GM12878 (cell line): ENCODE measurements at regions not wholly inside any gene's neighbourhood (a gene's known extent, or its start where the extent isn't known, plus 50 kb on each side); places are given as distances from the start of the nearest gene placed in this dataset.

Source experiments
- ATAC-seq: fragments of 200-7000 bp; cut with Tn5 transposase; 3 replicates; pipeline ENCODE4 v1.9.1; 2020; ENCODE audit warnings: mild to moderate bottlenecking, moderate library complexity
- BruUV-seq: library from RNA; stranded (reverse); fragments of 400-500 nt; replicated peaks from 2 replicates; lab custom pipeline; 2021; lab: Mats Ljungman, UMichigan
- CTCF ChIA-PET: fragments of 300-600 bp; sonication (Branson Sonifier 250); formaldehyde crosslinking; extraction: SDS; loops from one replicate; lab custom pipeline; 2021; ENCODE audit warnings: inconsistent platforms; lab: Yijun Ruan, JAX
- POLR2A ChIA-PET: fragments of 350-600 bp; formaldehyde crosslinking; extraction: SDS; loops from one replicate; lab custom pipeline; 2021; ENCODE audit warnings: inconsistent platforms; lab: Charles Lee
- RAD21 ChIA-PET: fragments of 300-600 bp; sonication (Branson Sonifier 250); formaldehyde crosslinking; loops from one replicate; lab custom pipeline; 2023; ENCODE audit warnings: antibody characterized with exemption; ENCODE audit not compliant: unreplicated experiment; lab: Charles Lee
- SMC1A ChIA-PET: fragments of 300-600 bp; sonication (Branson Sonifier 250); formaldehyde crosslinking; loops from one replicate; lab custom pipeline; 2023; ENCODE audit not compliant: unreplicated experiment, uncharacterized antibody; lab: Charles Lee
- DNase-seq: peaks from one replicate; pipeline ENCODE4 v3.0.0-alpha.2; 2011; ENCODE audit warnings: low read depth, low spot score
- FAIRE-seq: peaks from 3 replicates; lab custom pipeline; 2011; peaks lifted over from hg19 to GRCh38; lab: Jason Lieb, UNC
- H2AFZ ChIP-seq: 2 replicates; pipeline ENCODE4 v1.6.0; 2011; ENCODE audit warnings: low read depth, low read length, control low read depth; ENCODE audit not compliant: control insufficient read depth
- H3K27ac ChIP-seq: 2 replicates; pipeline ENCODE4 v1.5.1; 2011; ENCODE audit warnings: control low read depth; ENCODE audit not compliant: control insufficient read depth, insufficient read depth
- H3K27me3 ChIP-seq, 2 experiments: replicated peaks in 1 of 2; 2 replicates each; pipeline versions ENCODE4 v1.6.0 to v1.6.1; 2011; ENCODE audit warnings: low read length in 1 of 2; ENCODE audit not compliant: control insufficient read depth in 2 of 2, insufficient read depth in 2 of 2
- H3K36me3 ChIP-seq, 2 experiments: 2 replicates each; pipeline ENCODE4 v1.5.1; 2011; ENCODE audit warnings: low read length in 1 of 2; ENCODE audit not compliant: control insufficient read depth in 2 of 2, insufficient read depth in 2 of 2
- H3K4me1 ChIP-seq: 2 replicates; pipeline ENCODE4 v1.6.1; 2011; ENCODE audit warnings: mild to moderate bottlenecking, low read length, moderate library complexity, mixed read lengths; ENCODE audit not compliant: control insufficient read depth, insufficient read depth
- H3K4me2 ChIP-seq: 2 replicates; pipeline ENCODE4 v1.6.0; 2011; ENCODE audit warnings: control low read depth; ENCODE audit not compliant: control insufficient read depth, insufficient read depth
- H3K4me3 ChIP-seq: fragments of 200-600 bp; sonication (generic); 2 replicates; pipeline ENCODE4 v1.5.1; 2016
- H3K79me2 ChIP-seq: 2 replicates; pipeline ENCODE4 v1.6.0; 2011; ENCODE audit warnings: low read length; ENCODE audit not compliant: control insufficient read depth, insufficient read depth
- H3K9ac ChIP-seq: 2 replicates; pipeline ENCODE4 v1.8.0; 2011; ENCODE audit warnings: low read length, control low read depth, mixed read lengths; ENCODE audit not compliant: control insufficient read depth, insufficient read depth
- H3K9me3 ChIP-seq: replicated peaks from 3 replicates; pipeline ENCODE4 v1.5.1; 2011; ENCODE audit warnings: mild to moderate bottlenecking, low read length; ENCODE audit not compliant: control insufficient read depth, insufficient read depth
- H4K20me1 ChIP-seq: 2 replicates; pipeline ENCODE4 v1.6.0; 2011; ENCODE audit not compliant: control insufficient read depth, insufficient read depth
- ATF7 ChIP-seq: fragments of 450-650 bp; IDR thresholded peaks from 2 replicates; pipeline ENCODE4 v1.6.1; 2016; ENCODE audit warnings: low read depth, mild to moderate bottlenecking
- BMI1 ChIP-seq: fragments of 450-650 bp; IDR thresholded peaks from 2 replicates; pipeline ENCODE4 v1.6.1; 2016; ENCODE audit warnings: mild to moderate bottlenecking, moderate library complexity, borderline replicate concordance
- CBX5 ChIP-seq: sonication (generic); IDR thresholded peaks from 2 replicates; pipeline ENCODE4 v1.6.1; 2016; ENCODE audit warnings: low read depth, moderate library complexity, mild to moderate bottlenecking, inconsistent platforms
- CHD1 ChIP-seq: IDR thresholded peaks from 2 replicates; pipeline ENCODE4 v1.6.1; 2012; ENCODE audit warnings: low read depth, low read length, improper control_type of control experiment
- IKZF1 ChIP-seq: fragments of 450-650 bp; conservative IDR thresholded peaks from 2 replicates; pipeline ENCODE4 v1.6.1; 2017; ENCODE audit warnings: antibody characterized with exemption, mild to moderate bottlenecking
- IKZF2 ChIP-seq, 2 experiments: fragments of 450-650 bp; IDR thresholded peaks; 2 replicates each; pipeline ENCODE4 v1.6.1; 2017; ENCODE audit warnings: mild to moderate bottlenecking in 2 of 2, moderate library complexity in 2 of 2
- MXI1 ChIP-seq: fragments of 150-350 bp; IDR thresholded peaks from 2 replicates; pipeline ENCODE4 v1.6.1; 2011; ENCODE audit warnings: low read depth, mild to moderate bottlenecking, inconsistent platforms, low read length, improper control_type of control experiment
- MYC ChIP-seq: IDR thresholded peaks from 2 replicates; pipeline ENCODE4 v1.6.1; 2011; ENCODE audit warnings: mild to moderate bottlenecking, low read length, moderate library complexity, inconsistent platforms; ENCODE audit not compliant: insufficient read depth, insufficient replicate concordance, insufficient read length, severe bottlenecking
- NFYA ChIP-seq: IDR thresholded peaks from 2 replicates; pipeline ENCODE4 v1.6.1; 2011; ENCODE audit warnings: low read depth, mild to moderate bottlenecking, low read length, improper control_type of control experiment, borderline replicate concordance
- NR2C1 ChIP-seq: fragments of 450-650 bp; IDR thresholded peaks from 2 replicates; pipeline ENCODE4 v1.6.1; 2017; ENCODE audit warnings: antibody characterized with exemption, mild to moderate bottlenecking, moderate library complexity
- POLR2A ChIP-seq: IDR thresholded peaks from 2 replicates; pipeline ENCODE4 v1.6.1; 2011; ENCODE audit warnings: low read depth, mild to moderate bottlenecking, low read length
- POLR2AphosphoS2 ChIP-seq: IDR thresholded peaks from 2 replicates; pipeline ENCODE4 v1.6.1; 2011; ENCODE audit warnings: low read depth, mild to moderate bottlenecking, low read length, improper control_type of control experiment, moderate library complexity
- POLR2AphosphoS5 ChIP-seq: IDR thresholded peaks from 2 replicates; pipeline ENCODE4 v1.6.1; 2011; ENCODE audit warnings: mild to moderate bottlenecking, low read length, inconsistent platforms
- RAD51 ChIP-seq: fragments of 450-650 bp; IDR thresholded peaks from 2 replicates; pipeline ENCODE4 v1.6.1; 2016; ENCODE audit warnings: moderate library complexity, mild to moderate bottlenecking, inconsistent platforms
- RCOR1 ChIP-seq: conservative IDR thresholded peaks from 2 replicates; pipeline ENCODE4 v1.6.1; 2012; ENCODE audit warnings: low read depth, low read length, improper control_type of control experiment
- SMAD1 ChIP-seq: fragments of 450-650 bp; IDR thresholded peaks from 2 replicates; pipeline ENCODE4 v1.6.1; 2018; ENCODE audit warnings: mild to moderate bottlenecking, low read depth; ENCODE audit not compliant: partially characterized antibody
- TBL1XR1 ChIP-seq: IDR thresholded peaks from 2 replicates; pipeline ENCODE4 v1.6.1; 2012; ENCODE audit warnings: low read depth, low read length, improper control_type of control experiment
- TCF3 ChIP-seq: IDR thresholded peaks from 2 replicates; pipeline ENCODE4 v1.6.1; 2012; ENCODE audit warnings: low read depth, mild to moderate bottlenecking, low read length, borderline replicate concordance; ENCODE audit not compliant: insufficient read depth
- USF2 ChIP-seq: IDR thresholded peaks from 2 replicates; pipeline ENCODE4 v1.6.1; 2011; ENCODE audit warnings: low read depth, low read length, improper control_type of control experiment, borderline replicate concordance
- YY1 ChIP-seq: IDR thresholded peaks from 2 replicates; pipeline ENCODE4 v1.6.1; 2011; ENCODE audit warnings: low read depth, mild to moderate bottlenecking, low read length
- ZBED1 ChIP-seq: IDR thresholded peaks from 2 replicates; pipeline ENCODE4 v1.6.1; 2016; ENCODE audit warnings: borderline replicate concordance
- ZBTB4 ChIP-seq: fragments of 450-650 bp; formaldehyde crosslinking; IDR thresholded peaks from 2 replicates; pipeline ENCODE4 v1.4.0; 2022; ENCODE audit warnings: mild to moderate bottlenecking, moderate library complexity
- ZNF622 ChIP-seq: fragments of 450-650 bp; IDR thresholded peaks from 2 replicates; pipeline ENCODE4 v1.6.1; 2017; ENCODE audit warnings: mild to moderate bottlenecking, inconsistent platforms
- WGBS: methylation state at CpG from one replicate; pipeline ENCODE4 v1.1.6; 2016; ENCODE audit warnings: low lambda C conversion rate; ENCODE audit not compliant: insufficient replicate concordance, insufficient coverage; ENCODE audit errors: missing lambda C conversion rate; 5-methylcytosine and 5-hydroxymethylcytosine counted together
- in situ Hi-C: fragments of 300-500 bp; cut with MboI; formaldehyde crosslinking; loops from 9 replicates; pipeline ENCODE4 v1.14.3; 2018; ENCODE audit warnings: mixed read lengths
- intact Hi-C: fragments of 100-400 bp; cut with micrococcal nuclease; formaldehyde crosslinking; loops from one replicate; pipeline ENCODE4 v1.14.2; 2022; ENCODE audit not compliant: unreplicated experiment

DNA sequence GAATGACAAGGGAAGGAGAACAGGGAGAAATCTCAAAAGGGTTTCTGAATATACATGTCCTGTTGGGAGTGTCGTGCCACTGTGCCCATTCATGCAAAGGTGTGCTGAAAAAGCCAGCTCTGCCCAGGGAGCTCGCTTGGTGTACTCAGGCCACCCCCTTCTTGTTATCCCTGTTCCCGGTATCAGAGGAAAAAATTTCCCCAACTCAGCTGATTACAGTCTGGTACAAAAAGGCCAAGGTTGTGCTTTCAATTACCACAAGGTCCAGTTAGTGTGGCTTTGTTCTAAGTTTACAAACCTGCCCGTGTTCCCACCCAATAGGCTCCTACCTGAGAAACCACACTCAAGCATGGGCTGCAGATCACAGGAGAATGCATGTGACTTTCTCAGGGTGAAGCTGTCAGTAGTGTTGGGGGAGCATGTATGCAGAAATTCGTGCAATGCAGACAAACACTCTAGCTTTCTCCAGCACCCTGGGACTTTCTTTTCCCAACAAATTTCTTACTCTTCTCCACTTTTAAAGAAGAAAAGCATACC, 648.5 kb downstream of the NR2F2 start:
- RAD21 ChIA-PET, result interaction anchor here (0.7 to 1.7 kb wide), 12 partner anchors 14 to 393 kb away, joined by 3 to 6 read pairs (median 3); no protein-coding TSS in a partner anchor
- DNase-seq (no peak), ATAC-seq (peak; percentile 30; the same call in 2 of the 3 replicates), FAIRE-seq (no peak)
- no peak overlapping the region for H3K9ac ChIP-seq
- no peak overlapping the region for H2AFZ ChIP-seq
- WGBS, result 1% methylated on average over 5 of the region's 5 CpGs
- H4K20me1 ChIP-seq, result no peaks in the 10 kb centered on the region
- H3K4me3 ChIP-seq, result no peak overlapping the region
- no TSS peak for BruUV-seq
- no peaks in the 10 kb centered on the region for H3K4me1 ChIP-seq
- intact Hi-C loops, result no loop called here
- H3K79me2 ChIP-seq, result no peaks in the 10 kb centered on the region
- no peaks in the 10 kb centered on the region for H3K9me3 ChIP-seq
- H3K27me3 ChIP-seq, result no peaks in the 10 kb centered on the region
- in situ Hi-C loops, result no loop called here
- no peak overlapping the region for H3K4me2 ChIP-seq
- POLR2A ChIA-PET, result interaction anchor here (1.4 kb wide), 1 partner anchor 94 kb away, joined by 5 read pairs; no protein-coding TSS in a partner anchor
- no peaks in the 10 kb centered on the region for H3K36me3 ChIP-seq
- CTCF ChIA-PET, result interaction anchor here (1.1 to 1.3 kb wide), 2 partner anchors 86 to 256 kb away, joined by 5 read pairs; no protein-coding TSS in a partner anchor
- no peak overlapping the region for H3K27ac ChIP-seq
- SMC1A ChIA-PET, result interaction anchor here (0.8 to 1.7 kb wide), 9 partner anchors 19 to 93 kb away, joined by 3 to 8 read pairs (median 4); no protein-coding TSS in a partner anchor
- TF ChIP-seq POLR2A (no peak), IKZF2 (IDR thresholded peaks at IDR 0.05) (peak; percentile 35 to 47; a peak in 2 of 4 replicates), NR2C1 (no peak), USF2 (no peak), ZBED1 (no peak), IKZF1 (peak; percentile 38; the same call in 1 of the 2 replicates), NFYA (no peak), BMI1 (0 out of 2 replicates have a peak, but pooled peaks have one; percentile 12), POLR2AphosphoS5 (no peak), ZBTB4 (no peak), MYC (no peak), TCF3 (no peak), SMAD1 (no peak), RCOR1 (no peak), ATF7 (no peak; the same call in 1 of the 2 replicates), CHD1 (no peak), YY1 (no peak), POLR2AphosphoS2 (no peak), RAD51 (no peak), CBX5 (no peak), ZNF622 (no peak), TBL1XR1 (no peak), MXI1 (no peak)
